Thyroid gland (tissue), 4 donors: ENCODE measurements at regions not wholly inside any gene's neighbourhood (a gene's known extent, or its start where the extent isn't known, plus 50 kb on each side); places are given as distances from the start of the nearest gene placed in this dataset.

Experiments
- DNase-seq, 2 donors: peaks; one replicate each; pipeline ENCODE4 v3.0.0-alpha.2; 2019
- H3K27ac ChIP-seq, 3 donors: fragments of 200-600 bp; sonication (generic); 1 replicate in 2 of 3; 2 replicates in 1 of 3; pipeline ENCODE4 v1.5.1; 2016 to 2019; ENCODE audit warnings: mild to moderate bottlenecking in 1 of 3, moderate library complexity in 1 of 3
- H3K27me3 ChIP-seq: fragments of 200-600 bp; sonication (generic); one replicate; pipeline ENCODE4 v1.5.1; 2019
- H3K36me3 ChIP-seq, 2 donors: fragments of 200-600 bp; sonication (generic); one replicate each; pipeline ENCODE4 v1.5.1; 2016 to 2019
- H3K4me1 ChIP-seq, 2 donors: fragments of 200-600 bp; sonication (generic); one replicate each; pipeline ENCODE4 v1.5.1; 2017 to 2019
- H3K4me3 ChIP-seq, 3 donors: fragments of 200-600 bp; sonication (generic); replicated peaks in 1 of 3; 1 replicate in 2 of 3; 2 replicates in 1 of 3; pipeline ENCODE4 v1.5.1; 2016; ENCODE audit warnings: mild to moderate bottlenecking in 1 of 3
- H3K9me3 ChIP-seq: fragments of 200-600 bp; sonication (generic); one replicate; pipeline ENCODE4 v1.5.1; 2017
- POLR2A ChIP-seq, 2 donors: fragments of 450-650 bp; IDR thresholded peaks; one replicate each; pipeline ENCODE4 v1.6.1; 2017; ENCODE audit warnings: antibody characterized with exemption in 2 of 2, mild to moderate bottlenecking in 2 of 2, moderate library complexity in 1 of 2
- WGBS, 2 donors: methylation state at CpG; one replicate each; pipeline ENCODE4 v1.1.5; 2017; 5-methylcytosine and 5-hydroxymethylcytosine counted together
- intact Hi-C: fragments of 100-400 bp; cut with DNase I; formaldehyde crosslinking; loops from one replicate; pipeline ENCODE4 v1.15.1; 2023
- TF ChIP-seq, protein P1 (sequence below), 6 experiments: fragments of 200-600 bp in 3 of 6; fragments of 450-650 bp in 3 of 6; sonication (generic) in 3 of 6; IDR thresholded peaks; one replicate each; pipeline ENCODE4 v1.5.1; 2016 to 2019; ENCODE audit warnings: antibody characterized with exemption in 6 of 6, mild to moderate bottlenecking in 2 of 6, inconsistent platforms in 1 of 6, moderate library complexity in 1 of 6

DNA sequence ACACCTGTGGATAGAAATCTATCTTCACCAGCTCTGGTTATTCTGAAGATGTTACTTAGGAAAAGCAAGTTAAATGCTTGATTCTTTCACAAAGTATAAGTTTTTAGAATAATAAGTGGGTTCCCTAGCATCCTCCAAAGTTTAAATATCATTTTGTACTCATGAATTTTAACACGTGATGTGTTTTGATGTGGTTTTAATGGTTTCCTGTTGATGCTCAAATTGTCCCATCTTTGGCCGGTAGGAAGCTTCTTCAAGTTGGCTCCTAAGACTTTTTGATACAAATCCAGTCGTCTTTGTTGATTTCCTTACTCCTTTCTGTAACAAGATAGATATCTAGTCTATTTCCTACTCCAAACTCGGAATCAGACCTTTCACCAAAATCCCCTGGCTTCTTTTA, 94.5 kb upstream of the STXBP5 start:
- Histone ChIP-seq H3K27ac (no peak overlapping the region), H3K4me3 (no peak overlapping the region), H3K27me3 (no peaks in the 10 kb centered on the region), H3K4me1 (no peaks in the 10 kb centered on the region), H3K36me3 (no peaks in the 10 kb centered on the region), H3K9me3 (no peaks in the 10 kb centered on the region)
- no peak for DNase-seq
- WGBS, 2 donors: 84 to 86% methylated on average over 4 of the region's 4 CpGs
- intact Hi-C loops: no loop called here
- TF ChIP-seq POLR2A (IDR thresholded peaks at IDR 0.05): no peak
- TF ChIP-seq, protein P1, sequence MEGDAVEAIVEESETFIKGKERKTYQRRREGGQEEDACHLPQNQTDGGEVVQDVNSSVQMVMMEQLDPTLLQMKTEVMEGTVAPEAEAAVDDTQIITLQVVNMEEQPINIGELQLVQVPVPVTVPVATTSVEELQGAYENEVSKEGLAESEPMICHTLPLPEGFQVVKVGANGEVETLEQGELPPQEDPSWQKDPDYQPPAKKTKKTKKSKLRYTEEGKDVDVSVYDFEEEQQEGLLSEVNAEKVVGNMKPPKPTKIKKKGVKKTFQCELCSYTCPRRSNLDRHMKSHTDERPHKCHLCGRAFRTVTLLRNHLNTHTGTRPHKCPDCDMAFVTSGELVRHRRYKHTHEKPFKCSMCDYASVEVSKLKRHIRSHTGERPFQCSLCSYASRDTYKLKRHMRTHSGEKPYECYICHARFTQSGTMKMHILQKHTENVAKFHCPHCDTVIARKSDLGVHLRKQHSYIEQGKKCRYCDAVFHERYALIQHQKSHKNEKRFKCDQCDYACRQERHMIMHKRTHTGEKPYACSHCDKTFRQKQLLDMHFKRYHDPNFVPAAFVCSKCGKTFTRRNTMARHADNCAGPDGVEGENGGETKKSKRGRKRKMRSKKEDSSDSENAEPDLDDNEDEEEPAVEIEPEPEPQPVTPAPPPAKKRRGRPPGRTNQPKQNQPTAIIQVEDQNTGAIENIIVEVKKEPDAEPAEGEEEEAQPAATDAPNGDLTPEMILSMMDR (IDR thresholded peaks at IDR 0.05): no peak

DNA sequence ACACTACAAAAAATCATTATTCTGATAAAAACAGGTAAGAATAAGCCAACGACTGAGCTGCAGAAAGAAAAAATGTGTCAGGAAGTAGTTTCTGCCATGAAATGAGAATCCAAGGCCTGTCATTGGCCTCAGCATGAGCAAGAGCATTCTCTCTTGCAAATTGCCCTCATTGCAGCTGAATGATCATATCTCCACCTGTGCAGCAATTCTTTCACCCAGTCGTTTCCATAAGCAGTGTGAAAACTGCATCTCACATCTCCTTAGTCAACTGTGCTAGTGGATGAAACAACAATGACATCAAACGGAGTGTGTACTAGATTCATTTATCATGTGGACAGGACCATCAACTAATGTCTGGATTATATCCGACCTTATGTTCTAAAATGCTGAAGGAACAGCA, 88.2 kb upstream of the STXBP5 start:
- no peak for DNase-seq
- H3K27ac ChIP-seq: no peak overlapping the region
- no peaks in the 10 kb centered on the region for H3K27me3 ChIP-seq
- TF ChIP-seq POLR2A (IDR thresholded peaks at IDR 0.05): no peak
- TF ChIP-seq, protein P1 (IDR thresholded peaks at IDR 0.05): no peak
- no peaks in the 10 kb centered on the region for H3K9me3 ChIP-seq
- no peak overlapping the region for H3K4me3 ChIP-seq
- no peaks in the 10 kb centered on the region for H3K4me1 ChIP-seq
- WGBS, 2 donors: 83 to 86% methylated on average over 4 of the region's 4 CpGs
- no peaks in the 10 kb centered on the region for H3K36me3 ChIP-seq
- intact Hi-C loops: no loop called here

DNA sequence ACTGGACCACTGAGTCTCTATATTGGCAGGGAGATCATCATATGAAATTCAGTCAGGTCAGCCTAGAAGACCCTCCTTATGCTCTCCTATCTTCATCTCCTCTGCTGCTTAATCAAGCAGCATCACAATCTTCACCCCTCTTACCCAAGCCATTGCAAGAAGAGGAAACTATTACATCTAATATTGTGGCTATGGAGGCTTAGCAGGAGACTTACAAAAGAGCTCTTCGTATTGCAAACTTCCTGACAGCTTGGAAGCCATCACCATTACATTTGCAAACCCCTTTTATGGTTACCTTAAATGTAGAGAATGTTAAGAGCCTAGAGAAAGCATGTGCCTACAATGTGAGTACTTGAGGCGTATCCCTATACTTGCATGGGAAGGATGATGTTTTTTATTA, 87.2 kb upstream of the STXBP5 start:
- Histone ChIP-seq H3K9me3 (no peaks in the 10 kb centered on the region), H3K27me3 (no peaks in the 10 kb centered on the region), H3K4me3 (no peak overlapping the region), H3K4me1 (no peaks in the 10 kb centered on the region), H3K27ac (no peak overlapping the region), H3K36me3 (no peaks in the 10 kb centered on the region)
- TF ChIP-seq POLR2A (IDR thresholded peaks at IDR 0.05): no peak
- TF ChIP-seq, protein P1 (IDR thresholded peaks at IDR 0.05): no peak
- WGBS, 2 donors: 87 to 88% methylated on average over 2 of the region's 2 CpGs
- intact Hi-C loops: no loop called here
- no peak for DNase-seq

DNA sequence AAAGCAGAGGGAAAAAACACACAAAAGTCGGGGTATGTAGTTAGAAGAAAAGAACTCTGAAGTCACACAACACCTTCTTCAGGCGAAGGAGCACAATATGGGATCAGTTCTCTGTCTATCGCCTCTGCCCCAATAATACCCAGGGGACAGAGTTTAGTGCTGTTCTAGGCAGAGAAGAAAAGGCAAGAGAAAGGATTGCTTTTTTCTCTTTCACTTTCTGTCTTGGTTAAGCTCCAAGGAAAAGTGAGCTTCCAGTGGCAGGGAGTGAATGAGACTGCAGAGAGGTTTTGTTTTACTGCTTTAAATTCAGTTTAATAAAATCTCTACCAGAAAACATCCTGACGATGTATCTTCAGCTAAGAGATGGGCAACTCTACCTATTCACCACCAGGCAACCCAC, 86.6 kb upstream of the STXBP5 start:
- Histone ChIP-seq H3K27ac (no peak overlapping the region), H3K9me3 (no peaks in the 10 kb centered on the region), H3K27me3 (no peaks in the 10 kb centered on the region), H3K4me3 (no peak overlapping the region), H3K4me1 (no peaks in the 10 kb centered on the region), H3K36me3 (no peaks in the 10 kb centered on the region)
- TF ChIP-seq, protein P1 (IDR thresholded peaks at IDR 0.05): no peak
- TF ChIP-seq POLR2A (IDR thresholded peaks at IDR 0.05): no peak
- no peak for DNase-seq
- intact Hi-C loops: no loop called here
- 70 to 81% methylated on average over 4 of the region's 4 CpGs for WGBS, 2 donors

DNA sequence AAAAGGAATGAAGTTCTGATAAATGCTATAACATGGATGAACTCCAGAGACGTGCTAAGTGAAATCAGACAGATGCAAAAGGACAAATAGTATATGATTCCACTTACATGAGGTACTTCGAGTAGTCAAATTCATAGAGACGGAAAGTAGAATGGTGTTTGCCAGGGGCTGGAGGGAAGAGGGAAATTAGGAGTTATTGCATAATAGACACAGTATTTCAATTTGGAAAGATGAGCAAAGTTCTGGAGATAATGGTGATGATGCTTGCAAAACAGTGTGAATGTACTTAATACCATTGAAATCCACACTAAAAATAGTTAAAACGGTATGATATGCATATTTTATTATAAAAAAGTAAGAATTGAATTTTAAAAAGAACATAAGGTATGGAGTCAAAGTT, 84.9 kb upstream of the STXBP5 start:
- no peaks in the 10 kb centered on the region for H3K36me3 ChIP-seq
- no peak overlapping the region for H3K4me3 ChIP-seq
- DNase-seq: no peak
- no peak for TF ChIP-seq POLR2A (IDR thresholded peaks at IDR 0.05)
- TF ChIP-seq, protein P1 (IDR thresholded peaks at IDR 0.05): no peak
- no peaks in the 10 kb centered on the region for H3K27me3 ChIP-seq
- WGBS, 2 donors: 94% methylated on average over 4 of the region's 4 CpGs
- no peaks in the 10 kb centered on the region for H3K9me3 ChIP-seq
- no peaks in the 10 kb centered on the region for H3K4me1 ChIP-seq
- no peak overlapping the region for H3K27ac ChIP-seq
- intact Hi-C loops: no loop called here
